K562 (cell line): ENCODE measurements at regions not wholly inside any gene's neighbourhood (a gene's known extent, or its start where the extent isn't known, plus 50 kb on each side); places are given as distances from the start of the nearest gene placed in this dataset.

ENCODE experiments used
- ARID3A ChIP-seq: IDR thresholded peaks from 2 replicates; pipeline ENCODE4 v1.6.1; 2012; ENCODE audit warnings: low read depth, low read length, improper control_type of control experiment, borderline replicate concordance
- HBP1 ChIP-seq: fragments of 450-650 bp; formaldehyde crosslinking; IDR thresholded peaks from 2 replicates; pipeline ENCODE4 v1.4.0; 2022; ENCODE audit warnings: missing genetic modification characterization
- HOMEZ ChIP-seq: fragments of 250-450 bp; sonication (Bioruptor Pico); IDR thresholded peaks from 2 replicates; pipeline ENCODE4 v1.4.0; 2020; ENCODE audit warnings: mild to moderate bottlenecking, moderate library complexity
- IRF9 ChIP-seq: fragments of 450-650 bp; IDR thresholded peaks from 2 replicates; pipeline ENCODE4 v1.6.1; 2016; ENCODE audit warnings: missing biosample characterization, missing genetic modification characterization
- KLF10 ChIP-seq: fragments of 250-450 bp; sonication (Bioruptor Pico); IDR thresholded peaks from 2 replicates; pipeline ENCODE4 v1.6.1; 2021; ENCODE audit warnings: matching md5 sums
- SMARCC2 ChIP-seq: fragments of 450-650 bp; IDR thresholded peaks from 2 replicates; pipeline ENCODE4 v1.6.1; 2017; ENCODE audit warnings: antibody characterized with exemption, moderate library complexity, mild to moderate bottlenecking, low read depth
- XRCC4 ChIP-seq: IDR thresholded peaks from one replicate; pipeline ENCODE4 v1.6.1; 2011; ENCODE audit not compliant: insufficient read depth, insufficient read length; ENCODE audit errors: extremely low read depth

GRCh38 chr1:30184393-30185141 is 538.8 kb downstream of the MATN1 start (continued):
- no peak for TF ChIP-seq HOMEZ (CRISPR knock-in tag)
- TF ChIP-seq KLF10 (CRISPR knock-in tag) = no peak
- 0 out of 2 replicates have a peak, but pooled peaks have one; percentile 31 for TF ChIP-seq IRF9 (tag)
- 0 out of 2 replicates have a peak, but pooled peaks have one; percentile 14 for TF ChIP-seq ARID3A
- no peak for TF ChIP-seq XRCC4
- peak; percentile 96 for TF ChIP-seq SMARCC2
- peak; percentile 96 for TF ChIP-seq HBP1 (CRISPR knock-in tag)
